ENCODE measurements at regions not wholly inside any gene's neighbourhood (a gene's known extent, or its start where the extent isn't known, plus 50 kb on each side); places are given as distances from the start of the nearest gene placed in this dataset.
"Not testable (repeated sequence)": the region's sequence is repeated elsewhere in the genome, so short reads cannot be mapped to it uniquely, and the experiment has no call there.

DNA sequence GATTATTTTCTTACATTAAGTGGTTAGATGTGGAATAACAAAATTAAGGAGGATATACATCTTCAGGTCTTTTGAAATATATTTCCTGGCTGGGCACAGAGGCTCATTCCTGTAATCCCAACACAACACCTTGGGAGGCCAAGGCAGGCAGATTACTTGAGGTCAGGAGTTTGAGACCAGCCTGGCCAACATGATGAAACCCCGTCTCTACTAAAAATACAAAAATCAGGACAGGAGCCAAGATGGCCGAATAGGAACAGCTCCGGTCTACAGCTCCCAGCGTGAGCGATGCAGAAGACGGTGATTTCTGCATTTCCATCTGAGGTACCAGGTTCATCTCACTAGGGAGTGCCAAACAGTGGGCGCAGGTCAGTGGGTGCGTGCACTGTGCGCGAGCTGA, 95.6 kb upstream of the SPAG17 start:
- TF ChIP-seq EZH2 (IDR thresholded peaks at IDR 0.05; ENCODE audit: insufficient read depth, poor library complexity, severe bottlenecking); EZH2phosphoT487 (IDR thresholded peaks at IDR 0.05; ENCODE audit: insufficient read depth, low read depth): not testable (repeated sequence)

All from GM23248 (cell line).